CD4-positive, alpha-beta T cell (primary cell): ENCODE measurements at regions not wholly inside any gene's neighbourhood (a gene's known extent, or its start where the extent isn't known, plus 50 kb on each side); places are given as distances from the start of the nearest gene placed in this dataset.

Experiments
- ATAC-seq: fragments of 200-7000 bp; cut with Tn5 transposase; one replicate; pipeline ENCODE4 v1.10.0; 2022; ENCODE audit warnings: mild to moderate bottlenecking; ENCODE audit not compliant: poor library complexity
- CTCF ChIA-PET: fragments of 350-600 bp; sonication (Branson Sonifier 250); formaldehyde crosslinking; loops from one replicate; lab custom pipeline; 2021; ENCODE audit warnings: antibody characterized with exemption, inconsistent platforms; lab: Charles Lee
- POLR2A ChIA-PET: fragments of 350-600 bp; sonication (Branson Sonifier 250); formaldehyde crosslinking; loops from one replicate; lab custom pipeline; 2021; ENCODE audit warnings: antibody characterized with exemption, inconsistent platforms; lab: Charles Lee
- DNase-seq, 14 experiments: peaks; one replicate each; pipeline ENCODE4 v3.0.0-alpha.2; 2013 to 2020; ENCODE audit warnings: mixed read lengths in 2 of 14
- H3K27ac ChIP-seq, 2 donors: one replicate each; pipeline versions ENCODE4 v1.5.1 to v1.7.0; 2013; ENCODE audit warnings: low read length in 2 of 2, low read depth in 1 of 2, mild to moderate bottlenecking in 1 of 2
- H3K27me3 ChIP-seq, 2 experiments: 1 replicate in 1 of 2; 2 replicates in 1 of 2; pipeline versions ENCODE4 v1.6.1 to v1.7.0; 2013; ENCODE audit warnings: low read length in 2 of 2, control low read depth in 1 of 2, mild to moderate bottlenecking in 1 of 2, moderate library complexity in 1 of 2; ENCODE audit not compliant: insufficient read depth in 2 of 2, control insufficient read depth in 1 of 2
- H3K36me3 ChIP-seq: one replicate; pipeline ENCODE4 v1.6.1; 2013; ENCODE audit warnings: low read length, control low read depth; ENCODE audit not compliant: insufficient read depth
- H3K4me1 ChIP-seq: one replicate; pipeline ENCODE4 v1.6.1; 2013; ENCODE audit warnings: low read length, control low read depth; ENCODE audit not compliant: insufficient read depth
- H3K4me3 ChIP-seq: one replicate; pipeline ENCODE4 v1.5.1; 2013; ENCODE audit warnings: mild to moderate bottlenecking, low read length, moderate library complexity
- H3K9me3 ChIP-seq, 2 experiments: 1 replicate in 1 of 2; 2 replicates in 1 of 2; pipeline versions ENCODE4 v1.6.1 to v1.7.0; 2013; ENCODE audit warnings: low read length in 2 of 2, mild to moderate bottlenecking in 2 of 2, control low read depth in 1 of 2, moderate library complexity in 1 of 2; ENCODE audit not compliant: control insufficient read depth in 1 of 2, insufficient read depth in 1 of 2
- H3K27ac Mint-ChIP-seq: one replicate; pipeline ENCODE4 v1.8.0; 2020; ENCODE audit warnings: mixed read lengths
- H3K27me3 Mint-ChIP-seq: one replicate; pipeline ENCODE4 v1.8.0; 2021; ENCODE audit warnings: mixed read lengths
- H3K36me3 Mint-ChIP-seq: one replicate; pipeline ENCODE4 v1.8.0; 2021; ENCODE audit warnings: low read depth, mixed read lengths
- H3K4me1 Mint-ChIP-seq: one replicate; pipeline ENCODE4 v1.8.0; 2021; ENCODE audit warnings: low read depth, mixed read lengths
- H3K4me3 Mint-ChIP-seq: one replicate; pipeline ENCODE4 v1.8.0; 2020; ENCODE audit warnings: mild to moderate bottlenecking, mixed read lengths
- H3K9me3 Mint-ChIP-seq: one replicate; pipeline ENCODE4 v1.8.0; 2020; ENCODE audit warnings: mixed read lengths
- CTCF ChIP-seq: fragments of 200-600 bp; IDR thresholded peaks from one replicate; pipeline ENCODE4 v1.8.0; 2022; ENCODE audit warnings: antibody characterized with exemption, mild to moderate bottlenecking
- intact Hi-C, 2 experiments: fragments of 100-400 bp; cut with DNase I in 1 of 2; cut with micrococcal nuclease in 1 of 2; formaldehyde crosslinking; loops; one replicate each; pipeline versions ENCODE4 v1.15.1 to v1.9.0; 2023 to 2025; cut with DNase I, micrococcal nuclease

- Histone ChIP-seq H3K27ac (no peak overlapping the region), H3K36me3 (no peaks in the 10 kb centered on the region), H3K4me1 (no peaks in the 10 kb centered on the region), H3K9me3 (no peaks in the 10 kb centered on the region), H3K27me3 (no peaks in the 10 kb centered on the region), H3K4me3 (no peak overlapping the region)
- ATAC-seq, result no peak
- POLR2A ChIA-PET, result no interaction called here
- peaks cover 17% of the 10 kb centered on the region for H3K9me3 Mint-ChIP-seq
- H3K27me3 Mint-ChIP-seq, result no peaks in the 10 kb centered on the region
- H3K4me1 Mint-ChIP-seq, result no peaks in the 10 kb centered on the region
- no peak overlapping the region for H3K4me3 Mint-ChIP-seq
- no peak for TF ChIP-seq CTCF
- H3K36me3 Mint-ChIP-seq, result no peaks in the 10 kb centered on the region
- DNase-seq, result no peak
- no peak overlapping the region for H3K27ac Mint-ChIP-seq
- intact Hi-C loops, result no loop called here
- CTCF ChIA-PET, result no interaction called here
Measured at GRCh38 chr16:60041671-60042070, 1307.6 kb upstream of the GOT2 start.

GRCh38 chr16:60031740-60032139 lies 1297.6 kb upstream of the GOT2 start:
- DNase-seq, result no peak
- Histone ChIP-seq H3K4me3 (no peak overlapping the region), H3K27ac (no peak overlapping the region), H3K4me1 (no peaks in the 10 kb centered on the region), H3K36me3 (no peaks in the 10 kb centered on the region), H3K9me3 (peaks cover 4% of the 10 kb centered on the region in 2 experiments), H3K27me3 (no peaks in the 10 kb centered on the region)
- no peaks in the 10 kb centered on the region for H3K27me3 Mint-ChIP-seq
- no peaks in the 10 kb centered on the region for H3K4me1 Mint-ChIP-seq
- ATAC-seq, result no peak
- no peaks in the 10 kb centered on the region for H3K36me3 Mint-ChIP-seq
- ChIA-PET CTCF (no interaction called here), POLR2A (interaction anchor here (0.6 kb wide), 1 partner anchor 1250 kb away, joined by 3 read pairs; no protein-coding TSS in a partner anchor)
- H3K9me3 Mint-ChIP-seq, result peaks cover 4% of the 10 kb centered on the region
- no peak for TF ChIP-seq CTCF
- intact Hi-C loops, result no loop called here
- H3K4me3 Mint-ChIP-seq, result no peak overlapping the region
- no peak overlapping the region for H3K27ac Mint-ChIP-seq

DNA sequence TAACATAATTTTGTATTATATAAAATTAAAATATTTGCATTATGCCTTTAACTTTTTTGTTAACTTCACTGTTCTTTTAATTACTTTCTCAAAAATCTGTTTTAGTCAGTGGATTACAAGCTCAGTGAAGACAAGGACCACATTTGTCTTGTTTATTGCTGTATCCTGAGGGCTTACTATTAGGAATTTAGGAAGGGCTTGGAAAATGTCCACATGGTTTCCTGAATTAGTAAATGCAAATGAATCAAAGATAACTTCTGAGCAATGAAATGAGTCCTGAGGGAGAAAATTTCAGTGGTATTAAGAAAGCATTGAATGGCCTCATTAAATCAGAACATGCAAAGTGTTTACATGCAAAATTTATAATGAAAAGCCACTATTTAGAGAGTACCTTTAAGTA lies 1293.2 kb upstream of the GOT2 start:
- H3K4me3 ChIP-seq, result no peak overlapping the region
- no peak for ATAC-seq
- TF ChIP-seq CTCF, result no peak
- no peaks in the 10 kb centered on the region for H3K4me1 ChIP-seq
- intact Hi-C loops, result no loop called here
- POLR2A ChIA-PET, result no interaction called here
- H3K4me1 Mint-ChIP-seq, result no peaks in the 10 kb centered on the region
- CTCF ChIA-PET, result no interaction called here
- H3K36me3 Mint-ChIP-seq, result no peaks in the 10 kb centered on the region
- DNase-seq, result no peak
- no peak overlapping the region for H3K4me3 Mint-ChIP-seq
- H3K9me3 Mint-ChIP-seq, result peaks cover 10% of the 10 kb centered on the region
- H3K36me3 ChIP-seq, result no peaks in the 10 kb centered on the region
- H3K27ac Mint-ChIP-seq, result no peak overlapping the region
- no peaks in the 10 kb centered on the region for H3K27me3 ChIP-seq
- H3K9me3 ChIP-seq, result no peaks in the 10 kb centered on the region
- no peaks in the 10 kb centered on the region for H3K27me3 Mint-ChIP-seq
- no peak overlapping the region for H3K27ac ChIP-seq
